ENCODE measurements at regions not wholly inside any gene's neighbourhood (a gene's known extent, or its start where the extent isn't known, plus 50 kb on each side); places are given as distances from the start of the nearest gene placed in this dataset.

GRCh38 chr3:30263238-30263924 is 343.0 kb upstream of the TGFBR2 start:
- H3K27ac ChIP-seq = no peak overlapping the region
- no peaks in the 10 kb centered on the region for H3K4me1 ChIP-seq
- H3K27me3 ChIP-seq = no peaks in the 10 kb centered on the region
- H3K4me3 ChIP-seq = no peak overlapping the region
- TF ChIP-seq CTCF (IDR thresholded peaks at IDR 0.05) (no peak), POLR2A (IDR thresholded peaks at IDR 0.05) (no peak)
- no peaks in the 10 kb centered on the region for H3K36me3 ChIP-seq
- no peaks in the 10 kb centered on the region for H3K9me3 ChIP-seq
- DNase-seq = no peak

GRCh38 chr3:30263925-30264313 is 342.5 kb upstream of the TGFBR2 start:
- no peak for TF ChIP-seq CTCF (IDR thresholded peaks at IDR 0.05)
- no peak for TF ChIP-seq POLR2A (IDR thresholded peaks at IDR 0.05)
- no peaks in the 10 kb centered on the region for H3K4me1 ChIP-seq
- H3K4me3 ChIP-seq = no peak overlapping the region
- no peak for DNase-seq
- no peak overlapping the region for H3K27ac ChIP-seq
- H3K36me3 ChIP-seq = no peaks in the 10 kb centered on the region
- no peaks in the 10 kb centered on the region for H3K9me3 ChIP-seq
- no peaks in the 10 kb centered on the region for H3K27me3 ChIP-seq

- no peak overlapping the region for H3K27ac ChIP-seq
- H3K4me3 ChIP-seq = no peak overlapping the region
- no peaks in the 10 kb centered on the region for H3K4me1 ChIP-seq
- TF ChIP-seq CTCF (IDR thresholded peaks at IDR 0.05) (no peak), POLR2A (IDR thresholded peaks at IDR 0.05) (no peak)
- DNase-seq = no peak
- no peaks in the 10 kb centered on the region for H3K9me3 ChIP-seq
- no peaks in the 10 kb centered on the region for H3K27me3 ChIP-seq
- H3K36me3 ChIP-seq = no peaks in the 10 kb centered on the region
Measured at GRCh38 chr3:30266524-30266923, 339.9 kb upstream of the TGFBR2 start.

- H3K4me3 ChIP-seq = no peak overlapping the region
- DNase-seq = no peak
- H3K27ac ChIP-seq = peak overlapping the region in 1 of 4 donors; percentile 30
- TF ChIP-seq POLR2A (IDR thresholded peaks at IDR 0.05) = no peak
- TF ChIP-seq CTCF (IDR thresholded peaks at IDR 0.05) = no peak
- H3K4me1 ChIP-seq = no peaks in the 10 kb centered on the region
- H3K36me3 ChIP-seq = no peaks in the 10 kb centered on the region
- H3K27me3 ChIP-seq = no peaks in the 10 kb centered on the region
- no peaks in the 10 kb centered on the region for H3K9me3 ChIP-seq
Measured at GRCh38 chr3:30268288-30268687, 338.1 kb upstream of the TGFBR2 start.

GRCh38 chr3:30269751-30270445 is 336.5 kb upstream of the TGFBR2 start:
- Histone ChIP-seq H3K27me3 (no peaks in the 10 kb centered on the region), H3K27ac (no peak overlapping the region), H3K9me3 (no peaks in the 10 kb centered on the region), H3K4me1 (no peaks in the 10 kb centered on the region), H3K4me3 (no peak overlapping the region), H3K36me3 (no peaks in the 10 kb centered on the region)
- peak in 2 of 3 donors; percentile 61 to 68 for DNase-seq
- no peak for TF ChIP-seq CTCF (IDR thresholded peaks at IDR 0.05)

Measured in Peyer's patch (tissue), 4 donors.